H1 (cell line): ENCODE measurements at regions not wholly inside any gene's neighbourhood (a gene's known extent, or its start where the extent isn't known, plus 50 kb on each side); places are given as distances from the start of the nearest gene placed in this dataset.

ENCODE experiments used
- CTCF ChIA-PET: fragments of 300-600 bp; sonication (Branson Sonifier 250); formaldehyde crosslinking; loops from one replicate; lab custom pipeline; 2021; ENCODE audit not compliant: partially characterized antibody; lab: Charles Lee
- POLR2A ChIA-PET: fragments of 300-600 bp; sonication (Branson Sonifier 250); formaldehyde crosslinking; loops from one replicate; lab custom pipeline; 2021; ENCODE audit warnings: inconsistent platforms; ENCODE audit not compliant: partially characterized antibody; lab: Charles Lee
- DNase-seq, 2 experiments: peaks; one replicate each; pipeline versions ENCODE4 v3.0.0 to v3.0.0-alpha.2; 2010 to 2022; ENCODE audit warnings: low spot score in 2 of 2, low read depth in 1 of 2, mixed read lengths in 1 of 2
- FAIRE-seq: peaks from 2 replicates; lab custom pipeline; 2011; peaks lifted over from hg19 to GRCh38; lab: Jason Lieb, UNC
- H2AFZ ChIP-seq: 2 replicates; pipeline ENCODE4 v1.8.1; 2012; ENCODE audit warnings: low read length, inconsistent platforms
- H2AK5ac ChIP-seq: 2 replicates; pipeline ENCODE4 v1.6.1; 2013; ENCODE audit warnings: low read depth, low read length
- H2BK120ac ChIP-seq: replicated peaks from 2 replicates; pipeline ENCODE3; 2013; ENCODE audit warnings: low read depth, low read length, inconsistent platforms
- H2BK12ac ChIP-seq: 2 replicates; pipeline ENCODE4 v1.6.1; 2013; ENCODE audit warnings: low read depth, low read length
- H2BK15ac ChIP-seq: 2 replicates; pipeline ENCODE4 v1.6.1; 2013; ENCODE audit warnings: low read length
- H2BK20ac ChIP-seq: 2 replicates; pipeline ENCODE4 v1.6.1; 2013; ENCODE audit warnings: low read length
- H2BK5ac ChIP-seq: 2 replicates; pipeline ENCODE4 v1.6.1; 2013; ENCODE audit warnings: low read depth, low read length
- H3K14ac ChIP-seq: 2 replicates; pipeline ENCODE4 v1.6.1; 2013; ENCODE audit warnings: inconsistent platforms; ENCODE audit not compliant: insufficient read length
- H3K18ac ChIP-seq: 2 replicates; pipeline ENCODE4 v1.6.1; 2013; ENCODE audit warnings: low read length; ENCODE audit errors: extremely low read depth
- H3K23ac ChIP-seq: 2 replicates; pipeline ENCODE4 v1.6.1; 2013; ENCODE audit warnings: inconsistent platforms; ENCODE audit not compliant: insufficient read length
- H3K23me2 ChIP-seq: 2 replicates; pipeline ENCODE4 v1.6.1; 2013; ENCODE audit warnings: low read depth, low read length
- H3K27ac ChIP-seq: 2 replicates; pipeline ENCODE4 v1.6.1; 2011; ENCODE audit warnings: low read depth, low read length, inconsistent platforms
- H3K27me3 ChIP-seq, 4 experiments: replicated peaks in 1 of 4; 1 replicate in 1 of 4; 2 replicates in 3 of 4; pipeline versions ENCODE4 v1.6.1 to v1.8.1; 2011 to 2013; ENCODE audit warnings: low read length in 3 of 4, mild to moderate bottlenecking in 3 of 4, inconsistent platforms in 2 of 4, mixed read lengths in 2 of 4, moderate library complexity in 1 of 4; ENCODE audit not compliant: control insufficient read depth in 3 of 4, insufficient read depth in 3 of 4; ENCODE audit errors: extremely low read depth in 1 of 4
- H3K36me3 ChIP-seq, 4 experiments: 2 replicates each; pipeline versions ENCODE4 v1.6.1 to v1.8.1; 2011 to 2013; ENCODE audit warnings: mild to moderate bottlenecking in 4 of 4, low read length in 3 of 4, moderate library complexity in 2 of 4, control low read depth in 1 of 4, inconsistent platforms in 1 of 4; ENCODE audit not compliant: insufficient read depth in 4 of 4, control insufficient read depth in 2 of 4
- H3K4ac ChIP-seq: replicated peaks from 2 replicates; pipeline ENCODE3; 2013; ENCODE audit warnings: low read length, low read depth, mixed read lengths, inconsistent platforms; ENCODE audit not compliant: insufficient read length
- H3K4me1 ChIP-seq, 4 experiments: replicated peaks in 1 of 4; 1 replicate in 1 of 4; 2 replicates in 3 of 4; pipeline versions ENCODE4 v1.6.1 to v1.8.1; 2011 to 2013; ENCODE audit warnings: low read length in 3 of 4, inconsistent platforms in 2 of 4, mixed read lengths in 1 of 4; ENCODE audit not compliant: insufficient read depth in 4 of 4, control insufficient read depth in 3 of 4
- H3K4me2 ChIP-seq, 2 experiments: 2 replicates each; pipeline versions ENCODE4 v1.6.1 to v1.8.1; 2011 to 2013; ENCODE audit warnings: low read depth in 2 of 2, low read length in 2 of 2, control low read depth in 1 of 2, inconsistent platforms in 1 of 2, mild to moderate bottlenecking in 1 of 2; ENCODE audit not compliant: insufficient read depth in 1 of 2
- H3K4me3 ChIP-seq, 4 experiments: fragments of 200-600, 300-600 bp in 1 of 4; sonication (generic), shearing (Covaris generic), sonication (Bioruptor Twin) in 1 of 4; 2 replicates each; pipeline versions ENCODE4 v1.5.1 to v1.8.1; 2011 to 2016; ENCODE audit warnings: low read length in 4 of 4, low read depth in 3 of 4, control low read depth in 2 of 4, inconsistent platforms in 2 of 4, mild to moderate bottlenecking in 2 of 4, mixed read lengths in 1 of 4, moderate library complexity in 1 of 4; ENCODE audit not compliant: insufficient read depth in 2 of 4; ENCODE audit errors: extremely low read depth in 1 of 4
- H3K56ac ChIP-seq: replicated peaks from 2 replicates; pipeline ENCODE3; 2013; ENCODE audit warnings: low read depth, mild to moderate bottlenecking, mixed read lengths, low read length, inconsistent platforms; ENCODE audit not compliant: insufficient read length
- H3K79me1 ChIP-seq: 2 replicates; pipeline ENCODE4 v1.6.1; 2013; ENCODE audit warnings: low read depth, low read length, control low read depth
- H3K79me2 ChIP-seq, 2 experiments: 2 replicates each; pipeline versions ENCODE4 v1.6.1 to v1.8.1; 2012 to 2013; ENCODE audit warnings: low read length in 2 of 2, mild to moderate bottlenecking in 2 of 2, inconsistent platforms in 1 of 2; ENCODE audit not compliant: insufficient read depth in 2 of 2, control insufficient read depth in 1 of 2
- H3K9ac ChIP-seq, 4 experiments: replicated peaks in 1 of 4; 1 replicate in 1 of 4; 2 replicates in 3 of 4; pipeline versions ENCODE4 v1.6.1 to v1.8.1; 2011 to 2013; ENCODE audit warnings: low read depth in 3 of 4, low read length in 3 of 4, control low read depth in 2 of 4, mild to moderate bottlenecking in 2 of 4, moderate library complexity in 2 of 4, inconsistent platforms in 1 of 4; ENCODE audit errors: extremely low read depth in 1 of 4
- H3K9me3 ChIP-seq, 2 experiments: 2 replicates each; pipeline versions ENCODE4 v1.6.1 to v1.8.1; 2012 to 2013; ENCODE audit warnings: mild to moderate bottlenecking in 2 of 2, moderate library complexity in 2 of 2, control low read depth in 1 of 2, inconsistent platforms in 1 of 2, low read depth in 1 of 2, low read length in 1 of 2, mixed read lengths in 1 of 2; ENCODE audit not compliant: insufficient read depth in 2 of 2
- H4K20me1 ChIP-seq, 2 experiments: replicated peaks in 1 of 2; 2 replicates each; pipeline versions ENCODE3 to v1.8.1; 2011 to 2013; ENCODE audit warnings: inconsistent platforms in 2 of 2, low read length in 2 of 2, mild to moderate bottlenecking in 1 of 2; ENCODE audit not compliant: insufficient read depth in 2 of 2, control insufficient read depth in 1 of 2
- H4K5ac ChIP-seq: 2 replicates; pipeline ENCODE4 v1.6.1; 2013; ENCODE audit warnings: low read length, low read depth, mixed read lengths, inconsistent platforms; ENCODE audit not compliant: insufficient read length
- H4K8ac ChIP-seq: 2 replicates; pipeline ENCODE4 v1.8.0; 2013; ENCODE audit warnings: mild to moderate bottlenecking, moderate library complexity, low read length, inconsistent platforms; ENCODE audit not compliant: insufficient read depth; ENCODE audit errors: extremely low read depth
- H4K91ac ChIP-seq: replicated peaks from 2 replicates; pipeline ENCODE3; 2013; ENCODE audit warnings: low read length, mixed read lengths, inconsistent platforms; ENCODE audit not compliant: insufficient read length
- GABPA ChIP-seq: IDR thresholded peaks from 2 replicates; pipeline ENCODE4 v1.6.1; 2011; ENCODE audit warnings: mild to moderate bottlenecking, low read length, moderate library complexity, borderline replicate concordance; ENCODE audit not compliant: insufficient read depth
- GTF2F1 ChIP-seq: IDR thresholded peaks from 2 replicates; pipeline ENCODE4 v1.6.1; 2012; ENCODE audit warnings: low read depth, low read length, improper control_type of control experiment, borderline replicate concordance
- KDM1A ChIP-seq: fragments of 200-600, 300-600 bp; sonication (generic); IDR thresholded peaks from 2 replicates; pipeline ENCODE4 v1.7.1; 2016; ENCODE audit warnings: mild to moderate bottlenecking, low read length, borderline replicate concordance
- NRF1 ChIP-seq: IDR thresholded peaks from 2 replicates; pipeline ENCODE4 v1.6.1; 2011; ENCODE audit warnings: mild to moderate bottlenecking, low read depth, low read length, improper control_type of control experiment
- RAD21 ChIP-seq, 2 experiments: IDR thresholded peaks in 1 of 2; conservative IDR thresholded peaks in 1 of 2; 2 replicates each; pipeline ENCODE4 v1.6.1; 2011; ENCODE audit warnings: low read depth in 2 of 2, low read length in 2 of 2, improper control_type of control experiment in 1 of 2, inconsistent platforms in 1 of 2, mild to moderate bottlenecking in 1 of 2, moderate library complexity in 1 of 2
- RBBP5 ChIP-seq: IDR thresholded peaks from 2 replicates; pipeline ENCODE4 v1.7.1; 2012; ENCODE audit warnings: low read depth, mild to moderate bottlenecking, inconsistent platforms, low read length, moderate library complexity, borderline replicate concordance
- SIRT6 ChIP-seq: IDR thresholded peaks from one replicate; pipeline ENCODE4 v1.7.1; 2012; ENCODE audit warnings: low read length, inconsistent platforms
- YY1 ChIP-seq: IDR thresholded peaks from 2 replicates; pipeline ENCODE4 v1.6.1; 2011; ENCODE audit warnings: low read depth, mild to moderate bottlenecking, low read length
- WGBS, 2 experiments: shearing (Covaris generic) in 1 of 2; methylation state at CpG; one replicate each; pipeline versions ENCODE4 v1.1.6 to v1.1.7; 2013 to 2015; ENCODE audit warnings: low lambda C conversion rate in 2 of 2, mixed read lengths in 2 of 2, inconsistent platforms in 1 of 2, low coverage in 1 of 2, missing lambda C conversion rate in 1 of 2; ENCODE audit not compliant: insufficient replicate concordance in 2 of 2, insufficient coverage in 1 of 2, insufficient read length in 1 of 2; ENCODE audit errors: extremely low coverage in 1 of 2, missing lambda C conversion rate in 1 of 2; 5-methylcytosine and 5-hydroxymethylcytosine counted together

- no peak overlapping the region for H4K5ac ChIP-seq
- H2AK5ac ChIP-seq, result no peak overlapping the region
- H3K9ac ChIP-seq, result no peak overlapping the region
- no peak overlapping the region for H2BK20ac ChIP-seq
- H3K4me3 ChIP-seq, result no peak overlapping the region
- no peak overlapping the region for H4K91ac ChIP-seq
- H4K8ac ChIP-seq, result no peak overlapping the region
- H2BK12ac ChIP-seq, result no peak overlapping the region
- 90% methylated on average over 3 of the region's 3 CpGs; no CpG with 5 or more reads in 1 of the 2 experiments for WGBS, 2 experiments
- ChIA-PET POLR2A (no interaction called here), CTCF (interaction anchor here (0.8 to 1.5 kb wide), 5 partner anchors 9 to 30 kb away, joined by 3 to 5 read pairs (median 4); no protein-coding TSS in a partner anchor)
- H3K56ac ChIP-seq, result no peak overlapping the region
- H3K18ac ChIP-seq, result no peak overlapping the region
- H2BK15ac ChIP-seq, result no peak overlapping the region
- no peaks in the 10 kb centered on the region for H3K79me2 ChIP-seq
- H3K9me3 ChIP-seq, result no peaks in the 10 kb centered on the region
- TF ChIP-seq GTF2F1, result no peak
- TF ChIP-seq SIRT6, result no peak
- no peak for TF ChIP-seq KDM1A
- no peak for TF ChIP-seq GABPA
- no peak for TF ChIP-seq RBBP5
- TF ChIP-seq RAD21 (IDR thresholded peaks at IDR 0.05 in 1 of 2, conservative IDR thresholded peaks at IDR 0.05 in 1 of 2; ENCODE audit: low read depth in 2 of 2, low read length in 2 of 2), result no peak
- no peak for TF ChIP-seq NRF1
- TF ChIP-seq YY1, result no peak
- DNase-seq (no peak), FAIRE-seq (no peak)
- H3K79me1 ChIP-seq, result no peaks in the 10 kb centered on the region
- H3K27ac ChIP-seq, result no peak overlapping the region
- H3K23ac ChIP-seq, result no peak overlapping the region
- no peak overlapping the region for H2BK5ac ChIP-seq
- no peak overlapping the region for H2BK120ac ChIP-seq
- no peaks in the 10 kb centered on the region for H4K20me1 ChIP-seq
- no peak overlapping the region for H2AFZ ChIP-seq
- H3K4me2 ChIP-seq, result no peak overlapping the region
- H3K14ac ChIP-seq, result no peak overlapping the region
- no peaks in the 10 kb centered on the region for H3K36me3 ChIP-seq
- H3K4ac ChIP-seq, result no peak overlapping the region
- H3K27me3 ChIP-seq, result no peaks in the 10 kb centered on the region; a peak in 1 of 7 replicates
- no peaks in the 10 kb centered on the region for H3K23me2 ChIP-seq
- H3K4me1 ChIP-seq, result peaks cover 0 to 2% (median 0%) of the 10 kb centered on the region in 4 experiments; a peak in 2 of 7 replicates
Measured at GRCh38 chr22:34096770-34097169, 176.5 kb upstream of the LARGE1 start.
